CD4-positive, alpha-beta T cell (primary cell): ENCODE measurements at regions not wholly inside any gene's neighbourhood (a gene's known extent, or its start where the extent isn't known, plus 50 kb on each side); places are given as distances from the start of the nearest gene placed in this dataset.
A peak's percentile ranks its signal among the peaks of the same experiment; 100 is the strongest.
"Not testable (repeated sequence)": the region's sequence is repeated elsewhere in the genome, so short reads cannot be mapped to it uniquely, and the experiment has no call there.

Experiments
- ATAC-seq: fragments of 200-7000 bp; cut with Tn5 transposase; one replicate; pipeline ENCODE4 v1.10.0; 2022; ENCODE audit warnings: mild to moderate bottlenecking; ENCODE audit not compliant: poor library complexity
- CTCF ChIA-PET: fragments of 350-600 bp; sonication (Branson Sonifier 250); formaldehyde crosslinking; loops from one replicate; lab custom pipeline; 2021; ENCODE audit warnings: antibody characterized with exemption, inconsistent platforms; lab: Charles Lee
- POLR2A ChIA-PET: fragments of 350-600 bp; sonication (Branson Sonifier 250); formaldehyde crosslinking; loops from one replicate; lab custom pipeline; 2021; ENCODE audit warnings: antibody characterized with exemption, inconsistent platforms; lab: Charles Lee
- DNase-seq, 14 experiments: peaks; one replicate each; pipeline ENCODE4 v3.0.0-alpha.2; 2013 to 2020; ENCODE audit warnings: mixed read lengths in 2 of 14
- H3K27ac ChIP-seq, 2 donors: one replicate each; pipeline versions ENCODE4 v1.5.1 to v1.7.0; 2013; ENCODE audit warnings: low read length in 2 of 2, low read depth in 1 of 2, mild to moderate bottlenecking in 1 of 2
- H3K27me3 ChIP-seq, 2 experiments: 1 replicate in 1 of 2; 2 replicates in 1 of 2; pipeline versions ENCODE4 v1.6.1 to v1.7.0; 2013; ENCODE audit warnings: low read length in 2 of 2, control low read depth in 1 of 2, mild to moderate bottlenecking in 1 of 2, moderate library complexity in 1 of 2; ENCODE audit not compliant: insufficient read depth in 2 of 2, control insufficient read depth in 1 of 2
- H3K36me3 ChIP-seq: one replicate; pipeline ENCODE4 v1.6.1; 2013; ENCODE audit warnings: low read length, control low read depth; ENCODE audit not compliant: insufficient read depth
- H3K4me1 ChIP-seq: one replicate; pipeline ENCODE4 v1.6.1; 2013; ENCODE audit warnings: low read length, control low read depth; ENCODE audit not compliant: insufficient read depth
- H3K4me3 ChIP-seq: one replicate; pipeline ENCODE4 v1.5.1; 2013; ENCODE audit warnings: mild to moderate bottlenecking, low read length, moderate library complexity
- H3K9me3 ChIP-seq, 2 experiments: 1 replicate in 1 of 2; 2 replicates in 1 of 2; pipeline versions ENCODE4 v1.6.1 to v1.7.0; 2013; ENCODE audit warnings: low read length in 2 of 2, mild to moderate bottlenecking in 2 of 2, control low read depth in 1 of 2, moderate library complexity in 1 of 2; ENCODE audit not compliant: control insufficient read depth in 1 of 2, insufficient read depth in 1 of 2
- H3K27ac Mint-ChIP-seq: one replicate; pipeline ENCODE4 v1.8.0; 2020; ENCODE audit warnings: mixed read lengths
- H3K27me3 Mint-ChIP-seq: one replicate; pipeline ENCODE4 v1.8.0; 2021; ENCODE audit warnings: mixed read lengths
- H3K36me3 Mint-ChIP-seq: one replicate; pipeline ENCODE4 v1.8.0; 2021; ENCODE audit warnings: low read depth, mixed read lengths
- H3K4me1 Mint-ChIP-seq: one replicate; pipeline ENCODE4 v1.8.0; 2021; ENCODE audit warnings: low read depth, mixed read lengths
- H3K4me3 Mint-ChIP-seq: one replicate; pipeline ENCODE4 v1.8.0; 2020; ENCODE audit warnings: mild to moderate bottlenecking, mixed read lengths
- H3K9me3 Mint-ChIP-seq: one replicate; pipeline ENCODE4 v1.8.0; 2020; ENCODE audit warnings: mixed read lengths
- CTCF ChIP-seq: fragments of 200-600 bp; IDR thresholded peaks from one replicate; pipeline ENCODE4 v1.8.0; 2022; ENCODE audit warnings: antibody characterized with exemption, mild to moderate bottlenecking
- intact Hi-C, 2 experiments: fragments of 100-400 bp; cut with DNase I in 1 of 2; cut with micrococcal nuclease in 1 of 2; formaldehyde crosslinking; loops; one replicate each; pipeline versions ENCODE4 v1.15.1 to v1.9.0; 2023 to 2025; cut with DNase I, micrococcal nuclease

DNA sequence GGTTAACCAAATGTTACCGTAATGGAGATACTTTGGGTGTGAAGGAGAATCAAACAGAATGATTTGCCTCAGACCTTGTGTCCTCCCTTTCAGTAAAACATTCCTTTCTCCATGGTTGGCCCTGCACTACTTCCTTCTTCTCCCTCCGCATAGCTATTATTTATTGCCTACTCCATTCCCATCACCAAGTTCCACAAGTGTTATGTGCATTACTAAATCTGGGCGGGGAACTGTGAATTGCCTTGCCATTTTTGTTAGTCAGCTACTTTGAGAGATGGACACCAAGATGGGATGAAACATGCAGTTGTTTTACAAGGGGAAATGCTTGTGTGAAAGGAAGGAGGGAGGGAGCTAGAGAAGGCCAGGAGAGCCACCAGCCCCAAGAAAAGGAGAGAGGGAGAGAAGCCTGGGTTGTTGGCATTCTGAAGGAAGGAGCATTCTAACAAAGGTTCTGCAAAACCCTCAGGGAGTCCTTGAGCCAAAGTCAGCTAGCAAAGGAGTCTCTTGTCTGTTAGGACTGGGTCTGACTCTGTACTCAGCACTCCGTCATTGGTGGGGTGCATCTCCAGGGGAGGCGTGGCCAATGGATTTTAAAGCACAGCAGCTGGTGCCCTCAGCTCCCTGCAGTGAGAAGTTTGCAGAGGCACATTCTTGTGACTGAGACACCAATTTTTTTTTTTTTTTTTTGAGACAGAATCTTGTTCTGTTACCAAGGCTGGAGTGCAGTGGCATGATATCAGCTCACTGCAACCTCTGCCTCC lies 83.6 kb upstream of the CHD6 start:
- CTCF ChIA-PET = interaction anchor here (0.7 kb wide), 1 partner anchor 538 kb away, joined by 3 read pairs; no protein-coding TSS in a partner anchor
- no peak overlapping the region for H3K4me3 ChIP-seq
- H3K27ac Mint-ChIP-seq = no peak overlapping the region
- no peak overlapping the region for H3K4me3 Mint-ChIP-seq
- H3K9me3 ChIP-seq = no peaks in the 10 kb centered on the region
- H3K4me1 Mint-ChIP-seq = peaks cover 5% of the 10 kb centered on the region
- no peak for TF ChIP-seq CTCF
- H3K27me3 ChIP-seq = no peaks in the 10 kb centered on the region
- no peaks in the 10 kb centered on the region for H3K36me3 Mint-ChIP-seq
- no peaks in the 10 kb centered on the region for H3K9me3 Mint-ChIP-seq
- H3K27me3 Mint-ChIP-seq = peaks cover 9% of the 10 kb centered on the region
- DNase-seq (no peak), ATAC-seq (no peak)
- no peaks in the 10 kb centered on the region for H3K4me1 ChIP-seq
- no peak overlapping the region for H3K27ac ChIP-seq
- POLR2A ChIA-PET = interaction anchor here (0.5 to 1.3 kb wide), 2 partner anchors 9 to 10 kb away, joined by 3 to 4 read pairs; no protein-coding TSS in a partner anchor
- H3K36me3 ChIP-seq = no peaks in the 10 kb centered on the region
- intact Hi-C loops = no loop called here

DNA sequence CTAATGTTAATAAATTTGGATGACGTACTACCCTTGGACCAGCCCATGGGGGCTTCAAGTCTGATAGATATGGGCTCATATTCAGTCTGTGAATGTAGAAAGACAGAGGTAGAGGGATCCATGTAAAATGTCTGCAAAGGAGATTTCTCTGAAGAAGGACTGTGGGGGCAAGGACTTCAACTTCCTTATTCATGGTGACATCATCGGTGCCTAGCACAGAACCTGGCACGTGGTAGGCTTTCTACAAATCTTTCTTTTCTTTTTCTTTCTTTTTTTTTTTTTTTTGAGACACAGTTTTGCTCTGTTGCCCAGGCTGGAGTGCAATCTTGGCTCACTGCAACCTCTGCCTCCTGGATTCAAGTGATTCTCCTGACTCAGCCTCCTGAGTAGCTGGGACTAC lies 81.5 kb upstream of the CHD6 start:
- H3K9me3 Mint-ChIP-seq, POLR2A ChIA-PET: not testable (repeated sequence)
- intact Hi-C loops = loop anchor here (10.0 kb wide), 2 partner anchors 565 to 1485 kb away; partner anchors contain the start of genes PLCG1 (in 1 of the 2) and PTPRT (in 1 of the 2)

GRCh38 chr20:41697861-41698559 lies 79.8 kb upstream of the CHD6 start:
- ChIA-PET CTCF (interaction anchor here (0.7 kb wide), 1 partner anchor 83 kb away, joined by 3 read pairs; no protein-coding TSS in a partner anchor), POLR2A (no interaction called here)
- Histone ChIP-seq H3K27me3 (no peaks in the 10 kb centered on the region), H3K36me3 (no peaks in the 10 kb centered on the region), H3K9me3 (no peaks in the 10 kb centered on the region), H3K4me1 (peaks cover 8% of the 10 kb centered on the region), H3K4me3 (no peak overlapping the region), H3K27ac (no peak overlapping the region)
- TF ChIP-seq CTCF = peak; percentile 94
- H3K4me1 Mint-ChIP-seq = peaks cover 18% of the 10 kb centered on the region
- DNase-seq = peak in 4 of 14 experiments; percentile 18 to 62 (median 52)
- H3K36me3 Mint-ChIP-seq = peaks cover 6% of the 10 kb centered on the region
- ATAC-seq = no peak
- H3K9me3 Mint-ChIP-seq = no peaks in the 10 kb centered on the region
- peak overlapping the region; percentile 13 for H3K4me3 Mint-ChIP-seq
- intact Hi-C loops = loop anchor here (10.0 kb wide), 2 partner anchors 563 to 1487 kb away; partner anchors contain the start of genes PLCG1 (in 1 of the 2) and PTPRT (in 1 of the 2)
- peak overlapping the region; percentile 2 for H3K27ac Mint-ChIP-seq
- peaks cover 5% of the 10 kb centered on the region for H3K27me3 Mint-ChIP-seq

More for the DNA sequence above, 81.5 kb upstream of the CHD6 start:
- H3K4me3 ChIP-seq, CTCF ChIA-PET, H3K36me3 ChIP-seq, H3K9me3 ChIP-seq, H3K27ac Mint-ChIP-seq, H3K4me1 ChIP-seq, ATAC-seq, H3K4me1 Mint-ChIP-seq, DNase-seq, H3K27ac ChIP-seq, H3K4me3 Mint-ChIP-seq, H3K27me3 ChIP-seq, H3K27me3 Mint-ChIP-seq, H3K36me3 Mint-ChIP-seq: not testable (repeated sequence)
